IMR-90 (cell line): ENCODE measurements at regions not wholly inside any gene's neighbourhood (a gene's known extent, or its start where the extent isn't known, plus 50 kb on each side); places are given as distances from the start of the nearest gene placed in this dataset.

Source experiments
- ATAC-seq: fragments of 200-7000 bp; cut with Tn5 transposase; 2 replicates; pipeline ENCODE4 v1.9.1; 2020; ENCODE audit warnings: low read depth, mild to moderate bottlenecking, moderate library complexity
- BruUV-seq: library from RNA; stranded (reverse); fragments of 400-500 nt; replicated peaks from 2 replicates; lab custom pipeline; 2021; lab: Mats Ljungman, UMichigan
- CTCF ChIA-PET: fragments of 300-600 bp; formaldehyde crosslinking; extraction: SDS; loops from one replicate; lab custom pipeline; 2021; ENCODE audit warnings: antibody characterized with exemption; lab: Yijun Ruan, JAX
- POLR2A ChIA-PET: fragments of 300-600 bp; sonication (Branson Sonifier 250); formaldehyde crosslinking; loops from one replicate; lab custom pipeline; 2022; ENCODE audit warnings: antibody characterized with exemption; ENCODE audit not compliant: unreplicated experiment; lab: Charles Lee
- DNase-seq: peaks from one replicate; pipeline ENCODE4 v3.0.0; 2013
- H2AFZ ChIP-seq: replicated peaks from 2 replicates; pipeline ENCODE3; 2013; ENCODE audit warnings: low read length, mild to moderate bottlenecking; ENCODE audit not compliant: poor library complexity
- H2AK5ac ChIP-seq: 2 replicates; pipeline ENCODE4 v1.6.1; 2013; ENCODE audit warnings: low read depth, low read length, inconsistent platforms
- H2AK9ac ChIP-seq: replicated peaks from 2 replicates; pipeline ENCODE3; 2013; ENCODE audit warnings: mild to moderate bottlenecking, low read depth, low read length, moderate library complexity; ENCODE audit not compliant: poor library complexity
- H2BK120ac ChIP-seq: 2 replicates; pipeline ENCODE4 v1.6.1; 2013; ENCODE audit warnings: low read depth, low read length, inconsistent platforms
- H2BK15ac ChIP-seq: 3 replicates; pipeline ENCODE4 v1.6.1; 2013; ENCODE audit warnings: low read depth, low read length, inconsistent platforms
- H2BK20ac ChIP-seq: 2 replicates; pipeline ENCODE4 v1.6.1; 2013; ENCODE audit warnings: low read depth, mild to moderate bottlenecking, inconsistent platforms, low read length, moderate library complexity
- H2BK5ac ChIP-seq: 2 replicates; pipeline ENCODE4 v1.6.1; 2013; ENCODE audit warnings: mild to moderate bottlenecking, low read depth, low read length, inconsistent platforms; ENCODE audit not compliant: poor library complexity, severe bottlenecking
- H3K14ac ChIP-seq: replicated peaks from 2 replicates; pipeline ENCODE4 v1.6.1; 2013; ENCODE audit warnings: low read depth, low read length, inconsistent platforms
- H3K18ac ChIP-seq: 2 replicates; pipeline ENCODE4 v1.6.1; 2013; ENCODE audit warnings: low read depth, low read length, control low read depth
- H3K23ac ChIP-seq: 2 replicates; pipeline ENCODE4 v1.6.1; 2013; ENCODE audit warnings: low read depth, low read length, inconsistent platforms
- H3K27ac ChIP-seq: 2 replicates; pipeline ENCODE4 v1.5.1; 2013; ENCODE audit warnings: mild to moderate bottlenecking, control low read depth, low read length; ENCODE audit not compliant: insufficient read depth
- H3K27me3 ChIP-seq: 2 replicates; pipeline ENCODE4 v1.6.1; 2013; ENCODE audit warnings: low read length; ENCODE audit not compliant: control insufficient read depth, insufficient read depth
- H3K36me3 ChIP-seq: 2 replicates; pipeline ENCODE4 v1.6.1; 2013; ENCODE audit warnings: low read length, mixed read lengths; ENCODE audit not compliant: control insufficient read depth, insufficient read depth
- H3K4ac ChIP-seq: 2 replicates; pipeline ENCODE4 v1.6.1; 2013; ENCODE audit warnings: low read depth, low read length, inconsistent platforms
- H3K4me1 ChIP-seq: 2 replicates; pipeline ENCODE4 v1.6.1; 2013; ENCODE audit warnings: low read length, mixed read lengths; ENCODE audit not compliant: control insufficient read depth, insufficient read depth
- H3K4me2 ChIP-seq: 2 replicates; pipeline ENCODE4 v1.6.1; 2013; ENCODE audit warnings: low read depth, mild to moderate bottlenecking, control low read depth, low read length, moderate library complexity
- H3K4me3 ChIP-seq: 2 replicates; pipeline ENCODE4 v1.5.1; 2013; ENCODE audit warnings: low read depth, mild to moderate bottlenecking, control low read depth, low read length, moderate library complexity; ENCODE audit not compliant: insufficient read depth
- H3K56ac ChIP-seq: 2 replicates; pipeline ENCODE4 v1.6.1; 2013; ENCODE audit warnings: low read length, inconsistent platforms; ENCODE audit not compliant: insufficient read depth; ENCODE audit errors: extremely low read depth
- H3K79me1 ChIP-seq, 2 experiments: 2 replicates each; pipeline ENCODE4 v1.6.1; 2013; ENCODE audit warnings: low read length in 2 of 2, inconsistent platforms in 1 of 2, low read depth in 1 of 2
- H3K9ac ChIP-seq: 2 replicates; pipeline ENCODE4 v1.6.1; 2013; ENCODE audit warnings: low read depth, low read length, control low read depth
- H3K9me1 ChIP-seq: 2 replicates; pipeline ENCODE4 v1.6.1; 2013; ENCODE audit warnings: low read length, inconsistent platforms; ENCODE audit not compliant: insufficient read depth
- H3K9me3 ChIP-seq: 2 replicates; pipeline ENCODE4 v1.6.1; 2013; ENCODE audit warnings: low read length; ENCODE audit not compliant: control insufficient read depth, insufficient read depth
- H4K20me1 ChIP-seq: 2 replicates; pipeline ENCODE4 v1.6.1; 2013; ENCODE audit warnings: low read length, inconsistent platforms; ENCODE audit not compliant: insufficient read depth
- H4K5ac ChIP-seq: 2 replicates; pipeline ENCODE4 v1.6.1; 2013; ENCODE audit warnings: mild to moderate bottlenecking, low read depth, low read length, control low read depth
- H4K8ac ChIP-seq, 2 experiments: 2 replicates each; pipeline ENCODE4 v1.6.1; 2013; ENCODE audit warnings: low read depth in 2 of 2, low read length in 2 of 2, control low read depth in 1 of 2, inconsistent platforms in 1 of 2
- H4K91ac ChIP-seq: 2 replicates; pipeline ENCODE4 v1.6.1; 2013; ENCODE audit warnings: low read depth, low read length, inconsistent platforms; ENCODE audit not compliant: insufficient read depth
- BHLHE40 ChIP-seq: fragments of 150-350 bp; IDR thresholded peaks from 2 replicates; pipeline ENCODE4 v1.6.1; 2016; ENCODE audit warnings: mild to moderate bottlenecking, low read depth, low read length
- CEBPB ChIP-seq: IDR thresholded peaks from 2 replicates; pipeline ENCODE4 v1.6.1; 2012; ENCODE audit warnings: low read depth, low read length, improper control_type of control experiment
- CHD1 ChIP-seq: IDR thresholded peaks from 2 replicates; pipeline ENCODE4 v1.6.1; 2012; ENCODE audit warnings: low read depth, low read length, improper control_type of control experiment
- FOS ChIP-seq: fragments of 150-350 bp; IDR thresholded peaks from 2 replicates; pipeline ENCODE4 v1.6.1; 2016; ENCODE audit warnings: low read depth, low read length
- MAFK ChIP-seq: IDR thresholded peaks from 2 replicates; pipeline ENCODE4 v1.6.1; 2012; ENCODE audit warnings: low read depth, low read length, improper control_type of control experiment
- MAZ ChIP-seq: IDR thresholded peaks from 2 replicates; pipeline ENCODE4 v1.6.1; 2012; ENCODE audit warnings: low read depth, mild to moderate bottlenecking, low read length, improper control_type of control experiment, moderate library complexity, borderline replicate concordance
- MXI1 ChIP-seq: IDR thresholded peaks from 2 replicates; pipeline ENCODE4 v1.6.1; 2012; ENCODE audit warnings: low read depth, mild to moderate bottlenecking, low read length, moderate library complexity, borderline replicate concordance
- NFE2L2 ChIP-seq: fragments of 150-350 bp; IDR thresholded peaks from 2 replicates; pipeline ENCODE4 v1.6.1; 2016; ENCODE audit warnings: low read depth, mild to moderate bottlenecking, low read length
- POLR2A ChIP-seq: IDR thresholded peaks from 2 replicates; pipeline ENCODE4 v1.6.1; 2012; ENCODE audit warnings: mild to moderate bottlenecking, low read depth, low read length
- RAD21 ChIP-seq: IDR thresholded peaks from 2 replicates; pipeline ENCODE4 v1.6.1; 2012; ENCODE audit warnings: low read length, improper control_type of control experiment
- RCOR1 ChIP-seq: IDR thresholded peaks from 2 replicates; pipeline ENCODE4 v1.6.1; 2012; ENCODE audit warnings: mild to moderate bottlenecking, low read length, improper control_type of control experiment; ENCODE audit not compliant: insufficient replicate concordance
- RFX5 ChIP-seq: IDR thresholded peaks from 2 replicates; pipeline ENCODE4 v1.8.0; 2012; ENCODE audit warnings: low read depth, mild to moderate bottlenecking, low read length, moderate library complexity
- SMC3 ChIP-seq: fragments of 150-350 bp; IDR thresholded peaks from 2 replicates; pipeline ENCODE4 v1.6.1; 2016; ENCODE audit warnings: low read depth, mild to moderate bottlenecking, antibody characterized with exemption, low read length, moderate library complexity
- dilution Hi-C: fragments of 300-500 bp; cut with HindIII; formaldehyde crosslinking; loops from one replicate; pipeline ENCODE4 v1.14.3; 2018; ENCODE audit warnings: low sequenced_read_pairs; ENCODE audit not compliant: unreplicated experiment
- in situ Hi-C: fragments of 300-500 bp; cut with MboI; formaldehyde crosslinking; loops from 3 replicates; pipeline ENCODE4 v1.14.3; 2019; ENCODE audit warnings: low sequenced_read_pairs, inconsistent platforms, mixed read lengths
- intact Hi-C: fragments of 100-400 bp; cut with micrococcal nuclease; formaldehyde crosslinking; loops from 2 replicates; pipeline ENCODE4 v1.10.0; 2022
- TF ChIP-seq, protein P1 (sequence below): fragments of 150-350 bp; IDR thresholded peaks from 2 replicates; pipeline ENCODE4 v1.6.1; 2016; ENCODE audit warnings: low read depth, mild to moderate bottlenecking, low read length, moderate library complexity, borderline replicate concordance
- TF ChIP-seq, protein P2 (sequence below): fragments of 150-350 bp; IDR thresholded peaks from 2 replicates; pipeline ENCODE4 v1.6.1; 2017; ENCODE audit warnings: mild to moderate bottlenecking, antibody characterized with exemption, low read length, low read depth
- TF ChIP-seq, protein P3 (sequence below): conservative IDR thresholded peaks from 2 replicates; pipeline ENCODE4 v1.5.1; 2012; ENCODE audit warnings: mild to moderate bottlenecking, low read depth, low read length, improper control_type of control experiment

DNA sequence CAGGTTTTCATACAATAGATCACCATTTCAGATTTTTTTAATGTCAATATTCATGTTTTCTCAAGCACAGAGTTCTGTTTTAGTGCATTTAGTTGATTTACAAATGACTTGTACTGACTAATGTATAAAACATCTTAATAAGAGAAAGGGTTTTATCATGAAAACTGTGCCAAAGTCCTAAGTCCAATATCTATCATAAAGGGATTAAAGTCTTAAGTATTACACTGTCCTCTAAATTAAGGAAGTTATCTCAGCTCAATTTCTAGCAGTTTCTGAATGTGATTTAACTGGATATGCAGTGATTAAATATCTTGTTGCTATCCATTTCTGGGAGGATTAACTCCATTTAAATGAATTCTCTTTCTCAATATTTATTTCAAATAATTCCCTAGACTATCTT lies 381.1 kb upstream of the CNTN4 start:
- Histone ChIP-seq H3K14ac (no peak overlapping the region), H3K9me3 (peaks cover 10% of the 10 kb centered on the region), H2BK15ac (no peak overlapping the region), H4K5ac (no peak overlapping the region), H2BK5ac (no peak overlapping the region), H3K4ac (no peak overlapping the region), H4K8ac (no peak overlapping the region), H3K56ac (no peak overlapping the region), H3K9me1 (no peaks in the 10 kb centered on the region), H2AK5ac (no peak overlapping the region), H2AK9ac (no peak overlapping the region), H3K4me2 (no peak overlapping the region), H3K27me3 (no peaks in the 10 kb centered on the region), H2BK20ac (no peak overlapping the region), H3K9ac (no peak overlapping the region), H3K23ac (no peak overlapping the region), H3K18ac (no peak overlapping the region), H3K36me3 (no peaks in the 10 kb centered on the region), H3K27ac (no peak overlapping the region), H4K20me1 (no peaks in the 10 kb centered on the region), H2BK120ac (no peak overlapping the region), H3K4me1 (no peaks in the 10 kb centered on the region), H3K79me1 (no peaks in the 10 kb centered on the region), H2AFZ (no peak overlapping the region), H3K4me3 (no peak overlapping the region), H4K91ac (no peak overlapping the region)
- DNase-seq, result no peak
- POLR2A ChIA-PET, result no interaction called here
- ATAC-seq, result no peak
- intact Hi-C loops, result no loop called here
- no peak for TF ChIP-seq SMC3
- no peak for TF ChIP-seq RCOR1
- TF ChIP-seq MAZ, result no peak
- no peak for TF ChIP-seq NFE2L2
- no peak for TF ChIP-seq RFX5
- no peak for TF ChIP-seq RAD21
- no peak for TF ChIP-seq MXI1
- TF ChIP-seq, protein P1, sequence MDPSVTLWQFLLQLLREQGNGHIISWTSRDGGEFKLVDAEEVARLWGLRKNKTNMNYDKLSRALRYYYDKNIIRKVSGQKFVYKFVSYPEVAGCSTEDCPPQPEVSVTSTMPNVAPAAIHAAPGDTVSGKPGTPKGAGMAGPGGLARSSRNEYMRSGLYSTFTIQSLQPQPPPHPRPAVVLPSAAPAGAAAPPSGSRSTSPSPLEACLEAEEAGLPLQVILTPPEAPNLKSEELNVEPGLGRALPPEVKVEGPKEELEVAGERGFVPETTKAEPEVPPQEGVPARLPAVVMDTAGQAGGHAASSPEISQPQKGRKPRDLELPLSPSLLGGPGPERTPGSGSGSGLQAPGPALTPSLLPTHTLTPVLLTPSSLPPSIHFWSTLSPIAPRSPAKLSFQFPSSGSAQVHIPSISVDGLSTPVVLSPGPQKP, result no peak
- no peak for TF ChIP-seq FOS
- TF ChIP-seq, protein P2, sequence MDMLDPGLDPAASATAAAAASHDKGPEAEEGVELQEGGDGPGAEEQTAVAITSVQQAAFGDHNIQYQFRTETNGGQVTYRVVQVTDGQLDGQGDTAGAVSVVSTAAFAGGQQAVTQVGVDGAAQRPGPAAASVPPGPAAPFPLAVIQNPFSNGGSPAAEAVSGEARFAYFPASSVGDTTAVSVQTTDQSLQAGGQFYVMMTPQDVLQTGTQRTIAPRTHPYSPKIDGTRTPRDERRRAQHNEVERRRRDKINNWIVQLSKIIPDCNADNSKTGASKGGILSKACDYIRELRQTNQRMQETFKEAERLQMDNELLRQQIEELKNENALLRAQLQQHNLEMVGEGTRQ, result no peak
- no peak for TF ChIP-seq POLR2A
- no peak for TF ChIP-seq BHLHE40
- TF ChIP-seq CEBPB, result no peak
- no peak for TF ChIP-seq MAFK
- TF ChIP-seq, protein P3, sequence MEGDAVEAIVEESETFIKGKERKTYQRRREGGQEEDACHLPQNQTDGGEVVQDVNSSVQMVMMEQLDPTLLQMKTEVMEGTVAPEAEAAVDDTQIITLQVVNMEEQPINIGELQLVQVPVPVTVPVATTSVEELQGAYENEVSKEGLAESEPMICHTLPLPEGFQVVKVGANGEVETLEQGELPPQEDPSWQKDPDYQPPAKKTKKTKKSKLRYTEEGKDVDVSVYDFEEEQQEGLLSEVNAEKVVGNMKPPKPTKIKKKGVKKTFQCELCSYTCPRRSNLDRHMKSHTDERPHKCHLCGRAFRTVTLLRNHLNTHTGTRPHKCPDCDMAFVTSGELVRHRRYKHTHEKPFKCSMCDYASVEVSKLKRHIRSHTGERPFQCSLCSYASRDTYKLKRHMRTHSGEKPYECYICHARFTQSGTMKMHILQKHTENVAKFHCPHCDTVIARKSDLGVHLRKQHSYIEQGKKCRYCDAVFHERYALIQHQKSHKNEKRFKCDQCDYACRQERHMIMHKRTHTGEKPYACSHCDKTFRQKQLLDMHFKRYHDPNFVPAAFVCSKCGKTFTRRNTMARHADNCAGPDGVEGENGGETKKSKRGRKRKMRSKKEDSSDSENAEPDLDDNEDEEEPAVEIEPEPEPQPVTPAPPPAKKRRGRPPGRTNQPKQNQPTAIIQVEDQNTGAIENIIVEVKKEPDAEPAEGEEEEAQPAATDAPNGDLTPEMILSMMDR, result no peak
- no peak for TF ChIP-seq CHD1
- dilution Hi-C loops, result no loop called here
- CTCF ChIA-PET, result no interaction called here
- BruUV-seq, result no TSS peak
- in situ Hi-C loops, result no loop called here
